GM12878 (cell line): ENCODE measurements at regions not wholly inside any gene's neighbourhood (a gene's known extent, or its start where the extent isn't known, plus 50 kb on each side); places are given as distances from the start of the nearest gene placed in this dataset.

Experiments
- CTCF ChIP-seq, 3 experiments: IDR thresholded peaks in 2 of 3; conservative IDR thresholded peaks in 1 of 3; 2 replicates each; pipeline ENCODE4 v1.5.1; 2011; ENCODE audit warnings: low read depth in 3 of 3, low read length in 3 of 3, mild to moderate bottlenecking in 3 of 3, control low read depth in 2 of 3, moderate library complexity in 2 of 3, inconsistent platforms in 1 of 3, mixed read lengths in 1 of 3; ENCODE audit not compliant: control insufficient read depth in 2 of 3, insufficient read depth in 1 of 3; ENCODE audit errors: extremely low read depth in 1 of 3
- EP300 ChIP-seq, 2 experiments: fragments of 150-350 bp in 1 of 2; IDR thresholded peaks; 2 replicates each; pipeline ENCODE4 v1.6.1; 2011 to 2012; ENCODE audit warnings: low read depth in 2 of 2, low read length in 2 of 2, borderline replicate concordance in 1 of 2, improper control_type of control experiment in 1 of 2, inconsistent platforms in 1 of 2; ENCODE audit not compliant: control insufficient read depth in 1 of 2

- no peak for TF ChIP-seq CTCF (IDR thresholded peaks at IDR 0.05 in 2 of 3, conservative IDR thresholded peaks at IDR 0.05 in 1 of 3; ENCODE audit: control insufficient read depth in 2 of 3, extremely low read depth in 1 of 3, insufficient read depth in 1 of 3, low read depth in 3 of 3, low read length in 3 of 3)
- TF ChIP-seq EP300 (IDR thresholded peaks at IDR 0.05; ENCODE audit: borderline replicate concordance in 1 of 2, control insufficient read depth in 1 of 2, low read depth in 2 of 2, low read length in 2 of 2), result no peak
Observed at GRCh38 chr15:96495386-96495785, 164.9 kb downstream of the NR2F2 start.
